Endothelial cell of umbilical vein (primary cell): ENCODE measurements at regions not wholly inside any gene's neighbourhood (a gene's known extent, or its start where the extent isn't known, plus 50 kb on each side); places are given as distances from the start of the nearest gene placed in this dataset.

ENCODE experiments used
- BruUV-seq: library from RNA; stranded (reverse); fragments of 400-500 nt; replicated peaks from 2 replicates; lab custom pipeline; 2021; lab: Mats Ljungman, UMichigan
- CTCF ChIA-PET: fragments of 300-600, 350-600 bp; sonication (Branson Sonifier 250); formaldehyde crosslinking; loops from one replicate; lab custom pipeline; 2021; ENCODE audit warnings: antibody characterized with exemption, inconsistent platforms; lab: Charles Lee
- POLR2A ChIA-PET: fragments of 300-600, 350-600 bp; sonication (Branson Sonifier 250); formaldehyde crosslinking; loops from one replicate; lab custom pipeline; 2021; ENCODE audit warnings: antibody characterized with exemption, inconsistent platforms; lab: Charles Lee
- DNase-seq: peaks from one replicate; pipeline ENCODE4 v3.0.0-alpha.2; 2011; ENCODE audit warnings: low read depth, low spot score
- FAIRE-seq: peaks from 2 replicates; lab custom pipeline; 2011; peaks lifted over from hg19 to GRCh38; lab: Jason Lieb, UNC
- H2AFZ ChIP-seq: 2 replicates; pipeline ENCODE4 v1.6.0; 2012; ENCODE audit warnings: low read depth, low read length, control low read depth, inconsistent platforms
- H3K27ac ChIP-seq: 2 replicates; pipeline ENCODE4 v1.5.1; 2011; ENCODE audit warnings: low read depth, mild to moderate bottlenecking, control low read depth, low read length, moderate library complexity; ENCODE audit not compliant: insufficient read depth
- H3K27me3 ChIP-seq, 2 experiments: 2 replicates each; pipeline versions ENCODE4 v1.6.0 to v1.6.1; 2011; ENCODE audit warnings: low read length in 2 of 2, mixed read lengths in 1 of 2; ENCODE audit not compliant: control insufficient read depth in 2 of 2, insufficient read depth in 2 of 2
- H3K36me3 ChIP-seq, 2 experiments: 2 replicates in 1 of 2; 3 replicates in 1 of 2; pipeline ENCODE4 v1.5.1; 2011; ENCODE audit warnings: low read length in 2 of 2, mild to moderate bottlenecking in 1 of 2, moderate library complexity in 1 of 2; ENCODE audit not compliant: control insufficient read depth in 2 of 2, insufficient read depth in 2 of 2; ENCODE audit errors: extremely low read depth in 1 of 2
- H3K4me1 ChIP-seq: 3 replicates; pipeline ENCODE4 v1.5.1; 2011; ENCODE audit warnings: mild to moderate bottlenecking, low read length; ENCODE audit not compliant: control insufficient read depth, insufficient read depth; ENCODE audit errors: extremely low read depth
- H3K4me2 ChIP-seq: 2 replicates; pipeline ENCODE4 v1.6.1; 2011; ENCODE audit warnings: low read length, control low read depth, mixed read lengths; ENCODE audit not compliant: insufficient read depth
- H3K4me3 ChIP-seq, 3 experiments: fragments of 200-600 bp in 1 of 3; sonication (generic), shearing (Covaris generic) in 1 of 3; replicated peaks in 1 of 3; 2 replicates each; pipeline ENCODE4 v1.5.1; 2011 to 2016; ENCODE audit warnings: control low read depth in 3 of 3, low read length in 3 of 3, mild to moderate bottlenecking in 2 of 3, inconsistent platforms in 1 of 3, low read depth in 1 of 3, moderate library complexity in 1 of 3; ENCODE audit not compliant: insufficient read depth in 1 of 3
- H3K79me2 ChIP-seq: 2 replicates; pipeline ENCODE4 v1.6.0; 2012; ENCODE audit warnings: low read length, inconsistent platforms; ENCODE audit not compliant: control insufficient read depth, insufficient read depth
- H3K9ac ChIP-seq: replicated peaks from 2 replicates; pipeline ENCODE3; 2011; ENCODE audit warnings: low read length, control low read depth; ENCODE audit not compliant: insufficient read depth; ENCODE audit errors: extremely low read depth
- H3K9me1 ChIP-seq: replicated peaks from 3 replicates; pipeline ENCODE4 v1.6.0; 2011; ENCODE audit warnings: mild to moderate bottlenecking, low read length; ENCODE audit not compliant: control insufficient read depth, insufficient read depth; ENCODE audit errors: extremely low read depth
- H3K9me3 ChIP-seq: replicated peaks from 2 replicates; pipeline ENCODE4 v1.5.1; 2012; ENCODE audit warnings: low read length, inconsistent platforms; ENCODE audit not compliant: control insufficient read depth, insufficient read depth
- H4K20me1 ChIP-seq: replicated peaks from 2 replicates; pipeline ENCODE3; 2011; ENCODE audit warnings: mild to moderate bottlenecking, low read length; ENCODE audit not compliant: control insufficient read depth, insufficient read depth; ENCODE audit errors: extremely low read depth
- CTCF ChIP-seq, 2 donors: IDR thresholded peaks; 1 replicate in 1 of 2; 2 replicates in 1 of 2; pipeline ENCODE4 v1.5.1; 2011; ENCODE audit warnings: low read length in 2 of 2, mild to moderate bottlenecking in 2 of 2, moderate library complexity in 2 of 2, control low read depth in 1 of 2, inconsistent platforms in 1 of 2, low read depth in 1 of 2; ENCODE audit not compliant: insufficient read depth in 1 of 2; ENCODE audit errors: extremely low read depth in 1 of 2
- EZH2 ChIP-seq: IDR thresholded peaks from 2 replicates; pipeline ENCODE4 v1.6.1; 2012; ENCODE audit warnings: borderline replicate concordance, low read depth, mild to moderate bottlenecking, moderate library complexity, low read length, inconsistent platforms; ENCODE audit not compliant: severe bottlenecking
- FOS ChIP-seq: IDR thresholded peaks from 2 replicates; pipeline ENCODE4 v1.6.1; 2011; ENCODE audit warnings: mild to moderate bottlenecking, low read length, moderate library complexity, borderline replicate concordance; ENCODE audit not compliant: insufficient read depth
- GATA2 ChIP-seq: IDR thresholded peaks from 2 replicates; pipeline ENCODE4 v1.7.0; 2011; ENCODE audit warnings: low read depth, mild to moderate bottlenecking, moderate library complexity, mixed read lengths, low read length; ENCODE audit not compliant: insufficient read length, insufficient read depth
- JUN ChIP-seq: IDR thresholded peaks from 2 replicates; pipeline ENCODE4 v1.6.1; 2011; ENCODE audit warnings: borderline replicate concordance, low read depth; ENCODE audit not compliant: insufficient read length, insufficient read depth
- MYC ChIP-seq: IDR thresholded peaks from one replicate; pipeline ENCODE4 v1.6.1; 2011; ENCODE audit warnings: mild to moderate bottlenecking, low read depth, low read length
- POLR2A ChIP-seq: IDR thresholded peaks from 2 replicates; pipeline ENCODE4 v1.6.1; 2012; ENCODE audit warnings: low read depth, mild to moderate bottlenecking, control low read depth, low read length
- POLR2AphosphoS5 ChIP-seq: IDR thresholded peaks from 2 replicates; pipeline ENCODE4 v1.6.1; 2012; ENCODE audit warnings: low read depth, mild to moderate bottlenecking, control low read depth, low read length, moderate library complexity; ENCODE audit not compliant: insufficient read depth
- dilution Hi-C: fragments of 300-500 bp; cut with MboI; formaldehyde crosslinking; loops from one replicate; pipeline ENCODE4 v1.15.0; 2019; ENCODE audit warnings: low sequenced_read_pairs; ENCODE audit not compliant: extremely low pct_ligation_motif_present
- intact Hi-C: fragments of 100-400 bp; cut with micrococcal nuclease; formaldehyde crosslinking; loops from one replicate; pipeline ENCODE4 v1.10.0; 2022
- TF ChIP-seq, protein P1 (sequence below): IDR thresholded peaks from 2 replicates; pipeline ENCODE4 v1.6.1; 2011; ENCODE audit not compliant: insufficient read depth, insufficient read length

- Histone ChIP-seq H3K9me3 (no peaks in the 10 kb centered on the region), H3K4me2 (no peak overlapping the region), H4K20me1 (no peaks in the 10 kb centered on the region), H3K27ac (no peak overlapping the region), H3K79me2 (no peaks in the 10 kb centered on the region), H2AFZ (no peak overlapping the region), H3K4me3 (no peak overlapping the region), H3K9me1 (no peaks in the 10 kb centered on the region), H3K36me3 (no peaks in the 10 kb centered on the region), H3K27me3 (no peaks in the 10 kb centered on the region), H3K9ac (no peak overlapping the region), H3K4me1 (peaks cover 13% of the 10 kb centered on the region)
- ChIA-PET POLR2A (no interaction called here), CTCF (no interaction called here)
- FAIRE-seq = no peak
- no TSS peak for BruUV-seq
- intact Hi-C loops (no loop called here), dilution Hi-C loops (no loop called here)
- no peak for DNase-seq
- TF ChIP-seq POLR2A (no peak), JUN (no peak), FOS (no peak), GATA2 (no peak), POLR2AphosphoS5 (no peak), EZH2 (no peak), MYC (no peak), CTCF (IDR thresholded peaks at IDR 0.05; ENCODE audit: extremely low read depth in 1 of 2, insufficient read depth in 1 of 2, low read depth in 1 of 2, low read length in 2 of 2) (no peak)
- TF ChIP-seq, protein P1, sequence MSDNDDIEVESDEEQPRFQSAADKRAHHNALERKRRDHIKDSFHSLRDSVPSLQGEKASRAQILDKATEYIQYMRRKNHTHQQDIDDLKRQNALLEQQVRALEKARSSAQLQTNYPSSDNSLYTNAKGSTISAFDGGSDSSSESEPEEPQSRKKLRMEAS = no peak
Observed at GRCh38 chr6:80435457-80435856, 329.0 kb downstream of the BCKDHB start.
